ENCODE measurements at regions not wholly inside any gene's neighbourhood (a gene's known extent, or its start where the extent isn't known, plus 50 kb on each side); places are given as distances from the start of the nearest gene placed in this dataset.

DNA sequence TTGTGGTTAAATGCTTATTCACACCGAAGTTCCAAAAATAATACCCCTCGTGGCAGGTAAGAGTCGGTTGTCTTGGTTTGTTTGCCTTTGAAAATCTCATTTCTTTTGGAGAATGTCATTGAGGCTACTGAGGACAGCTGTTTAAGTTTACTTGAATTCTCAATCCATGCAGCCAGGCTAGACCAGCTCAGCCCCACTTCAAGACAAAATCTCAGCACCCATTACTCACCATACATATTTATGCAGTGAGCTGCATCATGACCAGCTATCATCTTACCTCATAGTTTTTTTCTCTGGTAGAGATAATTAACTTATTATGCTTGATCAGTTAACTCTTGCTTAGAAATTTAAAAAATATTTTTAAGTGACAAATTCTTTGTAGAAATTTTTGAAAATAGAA, 115.9 kb downstream of the HAUS1 start:
- TF ChIP-seq, protein P1, sequence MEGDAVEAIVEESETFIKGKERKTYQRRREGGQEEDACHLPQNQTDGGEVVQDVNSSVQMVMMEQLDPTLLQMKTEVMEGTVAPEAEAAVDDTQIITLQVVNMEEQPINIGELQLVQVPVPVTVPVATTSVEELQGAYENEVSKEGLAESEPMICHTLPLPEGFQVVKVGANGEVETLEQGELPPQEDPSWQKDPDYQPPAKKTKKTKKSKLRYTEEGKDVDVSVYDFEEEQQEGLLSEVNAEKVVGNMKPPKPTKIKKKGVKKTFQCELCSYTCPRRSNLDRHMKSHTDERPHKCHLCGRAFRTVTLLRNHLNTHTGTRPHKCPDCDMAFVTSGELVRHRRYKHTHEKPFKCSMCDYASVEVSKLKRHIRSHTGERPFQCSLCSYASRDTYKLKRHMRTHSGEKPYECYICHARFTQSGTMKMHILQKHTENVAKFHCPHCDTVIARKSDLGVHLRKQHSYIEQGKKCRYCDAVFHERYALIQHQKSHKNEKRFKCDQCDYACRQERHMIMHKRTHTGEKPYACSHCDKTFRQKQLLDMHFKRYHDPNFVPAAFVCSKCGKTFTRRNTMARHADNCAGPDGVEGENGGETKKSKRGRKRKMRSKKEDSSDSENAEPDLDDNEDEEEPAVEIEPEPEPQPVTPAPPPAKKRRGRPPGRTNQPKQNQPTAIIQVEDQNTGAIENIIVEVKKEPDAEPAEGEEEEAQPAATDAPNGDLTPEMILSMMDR (IDR thresholded peaks at IDR 0.05; ENCODE audit: unreplicated experiment), result no peak
- Mint-ChIP-seq H3K36me3 (ENCODE audit: insufficient read depth, unreplicated experiment) (peaks cover 17% of the 10 kb centered on the region), H3K27me3 (ENCODE audit: insufficient read depth, unreplicated experiment) (no peaks in the 10 kb centered on the region), H3K27ac (ENCODE audit: low read depth, unreplicated experiment) (no peak overlapping the region), H3K4me1 (ENCODE audit: insufficient read depth, unreplicated experiment) (peaks cover 20% of the 10 kb centered on the region), H3K4me3 (ENCODE audit: unreplicated experiment) (no peak overlapping the region), H3K9me3 (ENCODE audit: unreplicated experiment) (no peaks in the 10 kb centered on the region)
- no TSS peak for BruUV-seq (replicated peaks)
- POLR2A ChIA-PET, result no interaction called here
- no peak for DNase-seq (ENCODE audit: unreplicated experiment)
- intact Hi-C loops (cut with micrococcal nuclease), result no loop called here
- CTCF ChIA-PET, result interaction anchor here (3.5 kb wide), 1 partner anchor 47 kb away, joined by 17 read pairs; a partner anchor contains a TSS

DNA sequence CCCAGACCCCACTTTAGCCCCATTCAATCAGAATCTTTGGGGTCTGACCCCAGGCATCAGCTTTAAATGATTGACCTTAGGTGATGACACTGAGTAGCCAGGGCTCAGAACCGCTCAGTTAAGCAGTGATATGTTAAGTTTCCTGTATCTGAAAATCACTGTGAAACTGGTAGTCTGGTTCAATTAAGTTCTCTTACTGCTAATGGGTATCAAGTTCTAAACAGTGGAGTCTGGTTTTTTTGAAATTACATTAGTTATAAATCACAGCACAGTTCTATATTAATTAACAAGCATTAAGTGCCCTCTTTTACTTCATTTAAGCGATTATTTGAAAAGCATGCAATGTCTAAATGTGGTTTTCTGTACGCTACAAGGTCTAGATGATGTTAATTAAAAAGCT, 117.9 kb downstream of the HAUS1 start:
- intact Hi-C loops (cut with micrococcal nuclease), result no loop called here
- Mint-ChIP-seq H3K36me3 (ENCODE audit: insufficient read depth, unreplicated experiment) (peaks cover 7% of the 10 kb centered on the region), H3K9me3 (ENCODE audit: unreplicated experiment) (no peaks in the 10 kb centered on the region), H3K4me3 (ENCODE audit: unreplicated experiment) (no peak overlapping the region), H3K4me1 (ENCODE audit: insufficient read depth, unreplicated experiment) (peaks cover 20% of the 10 kb centered on the region), H3K27me3 (ENCODE audit: insufficient read depth, unreplicated experiment) (no peaks in the 10 kb centered on the region), H3K27ac (ENCODE audit: low read depth, unreplicated experiment) (no peak overlapping the region)
- ChIA-PET CTCF (interaction anchor here (0.5 to 1.2 kb wide), 2 partner anchors 30 to 47 kb away, joined by 3 to 4 read pairs; no protein-coding TSS in a partner anchor), POLR2A (interaction anchor here (0.7 kb wide), 2 partner anchors 8 to 46 kb away, joined by 3 to 4 read pairs; no protein-coding TSS in a partner anchor)
- TF ChIP-seq, protein P1 (IDR thresholded peaks at IDR 0.05; ENCODE audit: unreplicated experiment), result no peak
- no peak for DNase-seq (ENCODE audit: unreplicated experiment)
- no TSS peak for BruUV-seq (replicated peaks)

DNA sequence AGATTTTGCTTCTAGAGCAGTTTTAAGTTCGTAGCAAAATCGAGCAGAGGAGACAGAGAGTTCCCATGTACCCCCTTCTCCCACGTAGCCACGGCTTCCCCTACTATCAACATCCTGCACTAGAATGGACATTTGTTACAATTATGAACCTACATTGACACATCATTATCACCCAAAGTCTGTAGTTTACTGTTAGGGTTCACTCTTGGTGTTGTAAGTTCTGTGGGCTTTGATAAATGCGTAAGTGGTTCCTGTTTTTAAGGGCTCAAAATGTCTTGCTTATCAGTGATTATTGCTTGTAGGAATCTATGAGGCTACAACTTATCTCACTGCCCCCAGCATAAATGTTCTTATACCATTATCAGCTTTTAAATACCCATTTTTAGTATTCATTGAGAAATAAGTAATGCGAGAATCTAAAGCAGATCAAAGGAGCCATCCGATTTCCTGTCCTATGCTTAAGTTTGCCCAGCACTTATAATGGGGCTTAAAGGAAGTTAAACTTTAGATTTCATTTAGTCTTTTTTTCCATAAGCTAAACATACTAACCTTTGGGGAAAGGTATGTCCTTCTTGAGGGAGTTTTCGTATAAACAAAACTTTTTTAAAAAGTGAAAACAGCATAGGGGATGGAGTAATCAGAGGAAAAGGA, 118.7 kb downstream of the HAUS1 start:
- DNase-seq (ENCODE audit: unreplicated experiment), result no peak
- Mint-ChIP-seq H3K27me3 (ENCODE audit: insufficient read depth, unreplicated experiment) (no peaks in the 10 kb centered on the region), H3K27ac (ENCODE audit: low read depth, unreplicated experiment) (no peak overlapping the region), H3K4me3 (ENCODE audit: unreplicated experiment) (no peak overlapping the region), H3K9me3 (ENCODE audit: unreplicated experiment) (no peaks in the 10 kb centered on the region), H3K4me1 (ENCODE audit: insufficient read depth, unreplicated experiment) (peaks cover 20% of the 10 kb centered on the region), H3K36me3 (ENCODE audit: insufficient read depth, unreplicated experiment) (peaks cover 4% of the 10 kb centered on the region)
- ChIA-PET POLR2A (interaction anchor here (0.6 to 1.1 kb wide), 2 partner anchors 49 to 632 kb away, joined by 3 read pairs; a partner anchor contains a TSS), CTCF (interaction anchor here (0.5 to 1.2 kb wide), 3 partner anchors 9 to 49 kb away, joined by 3 read pairs; a partner anchor contains a TSS)
- TF ChIP-seq, protein P1 (IDR thresholded peaks at IDR 0.05; ENCODE audit: unreplicated experiment), result no peak
- intact Hi-C loops (cut with micrococcal nuclease), result no loop called here
- BruUV-seq (replicated peaks), result no TSS peak

DNA sequence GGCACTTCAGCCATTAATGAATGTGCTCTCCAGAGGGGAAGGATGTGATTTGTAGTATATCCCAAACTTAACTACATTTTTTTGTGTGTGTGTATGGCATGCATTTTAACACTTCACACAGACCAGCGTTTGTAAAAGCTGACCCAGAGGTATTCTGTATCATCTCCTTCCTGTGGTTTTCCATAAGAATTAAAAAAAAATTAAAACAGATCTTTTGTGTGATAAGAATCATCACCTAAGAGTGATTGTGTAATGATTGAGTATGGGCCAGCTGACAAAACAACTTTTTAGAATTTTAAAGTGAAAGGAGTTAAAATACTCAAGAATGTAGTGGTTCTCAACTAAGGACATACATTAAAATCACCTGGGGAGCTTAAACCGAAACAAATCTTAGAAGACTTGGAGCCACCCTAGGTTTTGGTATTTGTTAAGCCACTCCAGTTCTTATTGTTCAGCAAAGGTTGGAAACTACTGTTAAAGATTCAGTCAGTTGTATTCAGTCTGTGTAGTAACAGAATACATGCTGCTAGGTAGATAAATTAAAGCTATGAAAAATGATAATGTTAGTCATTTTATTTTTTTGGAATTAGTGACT, 120.1 kb downstream of the HAUS1 start:
- no peak overlapping the region for H3K27ac Mint-ChIP-seq (ENCODE audit: low read depth, unreplicated experiment)
- ChIA-PET POLR2A (interaction anchor here (1.1 kb wide), 1 partner anchor 50 kb away, joined by 3 read pairs; a partner anchor contains a TSS), CTCF (interaction anchor here (0.6 to 3.0 kb wide), 7 partner anchors 10 to 416 kb away, joined by 3 to 16 read pairs (median 4); a partner anchor contains a TSS)
- TF ChIP-seq, protein P1 (IDR thresholded peaks at IDR 0.05; ENCODE audit: unreplicated experiment), result no peak
- peaks cover 20% of the 10 kb centered on the region for H3K4me1 Mint-ChIP-seq (ENCODE audit: insufficient read depth, unreplicated experiment)
- no peaks in the 10 kb centered on the region for H3K9me3 Mint-ChIP-seq (ENCODE audit: unreplicated experiment)
- intact Hi-C loops (cut with micrococcal nuclease), result no loop called here
- no peak for DNase-seq (ENCODE audit: unreplicated experiment)
- no TSS peak for BruUV-seq (replicated peaks)
- no peak overlapping the region for H3K4me3 Mint-ChIP-seq (ENCODE audit: unreplicated experiment)
- peaks cover 4% of the 10 kb centered on the region for H3K36me3 Mint-ChIP-seq (ENCODE audit: insufficient read depth, unreplicated experiment)
- H3K27me3 Mint-ChIP-seq (ENCODE audit: insufficient read depth, unreplicated experiment), result no peaks in the 10 kb centered on the region
